Islet of Langerhans (tissue), 1 donor: ENCODE measurements at regions not wholly inside any gene's neighbourhood (a gene's known extent, or its start where the extent isn't known, plus 50 kb on each side); places are given as distances from the start of the nearest gene placed in this dataset.

ENCODE experiments used
- FAIRE-seq: peaks from one replicate; lab custom pipeline; 2011; peaks lifted over from hg19 to GRCh38; lab: Jason Lieb, UNC

GRCh38 chr1:181142096-181142958 is 53.8 kb downstream of the IER5 start:
- no peak for FAIRE-seq

- FAIRE-seq, result no peak
Observed at GRCh38 chr1:181143102-181143859, 54.8 kb downstream of the IER5 start.

GRCh38 chr1:181144238-181144637 is 55.7 kb downstream of the IER5 start:
- no peak for FAIRE-seq

- FAIRE-seq, result no peak
Observed at GRCh38 chr1:181148636-181149035, 60.1 kb downstream of the IER5 start.

- no peak for FAIRE-seq
Observed at GRCh38 chr1:181149326-181150125, 61.0 kb downstream of the IER5 start.

GRCh38 chr1:181150273-181150672 is 61.8 kb downstream of the IER5 start:
- FAIRE-seq, result no peak

- FAIRE-seq, result no peak
Observed at GRCh38 chr1:181150842-181151241, 62.3 kb downstream of the IER5 start.

- FAIRE-seq, result no peak
Observed at GRCh38 chr1:181151378-181152326, 63.2 kb downstream of the IER5 start.

GRCh38 chr1:181152892-181153633 is 64.6 kb downstream of the IER5 start:
- no peak for FAIRE-seq

- FAIRE-seq, result no peak
Observed at GRCh38 chr1:181153634-181153961, 65.1 kb downstream of the IER5 start.

- FAIRE-seq, result no peak
Observed at GRCh38 chr1:181155339-181155738, 66.8 kb downstream of the IER5 start.

GRCh38 chr1:181159451-181160140 is 71.1 kb downstream of the IER5 start:
- no peak for FAIRE-seq

GRCh38 chr1:181160322-181160721 is 71.8 kb downstream of the IER5 start:
- FAIRE-seq, result no peak

GRCh38 chr1:181160998-181161870 is 72.7 kb downstream of the IER5 start:
- no peak for FAIRE-seq

GRCh38 chr1:181163662-181164061 is 75.2 kb downstream of the IER5 start:
- FAIRE-seq, result no peak

GRCh38 chr1:181166377-181167196 is 78.1 kb downstream of the IER5 start:
- FAIRE-seq, result peak; percentile 9

GRCh38 chr1:181169281-181169865 is 80.9 kb downstream of the IER5 start:
- FAIRE-seq, result no peak

GRCh38 chr1:181170194-181170593 is 81.7 kb downstream of the IER5 start:
- no peak for FAIRE-seq
